ENCODE measurements at regions not wholly inside any gene's neighbourhood (a gene's known extent, or its start where the extent isn't known, plus 50 kb on each side); places are given as distances from the start of the nearest gene placed in this dataset.
"Not testable (repeated sequence)": the region's sequence is repeated elsewhere in the genome, so short reads cannot be mapped to it uniquely, and the experiment has no call there.

- no peak overlapping the region for H3K4me3 ChIP-seq (ENCODE audit: low read depth in 1 of 2, low read length in 2 of 2)
- H3K27ac ChIP-seq (ENCODE audit: low read depth in 2 of 2, low read length in 1 of 2): no peak overlapping the region
- H3K9me3 ChIP-seq (ENCODE audit: control insufficient read depth in 2 of 2, insufficient read depth in 1 of 2, low read depth in 1 of 2, low read length in 1 of 2): no peaks in the 10 kb centered on the region
- no peaks in the 10 kb centered on the region for H3K36me3 ChIP-seq (ENCODE audit: control insufficient read depth in 2 of 2, insufficient read depth in 2 of 2, low read length in 1 of 2)
- H3K27me3 ChIP-seq (ENCODE audit: control insufficient read depth in 1 of 2, insufficient read depth in 2 of 2, low read length in 2 of 2): no peaks in the 10 kb centered on the region
- no peaks in the 10 kb centered on the region for H3K4me1 ChIP-seq (ENCODE audit: control insufficient read depth in 2 of 2, insufficient read depth in 2 of 2, low read length in 1 of 2)
Observed at GRCh38 chr5:9775339-9775738, 145.2 kb upstream of the TAS2R1 start.

GRCh38 chr5:9774472-9775079 is 144.4 kb upstream of the TAS2R1 start:
- Histone ChIP-seq H3K4me3 (ENCODE audit: low read depth in 1 of 2, low read length in 2 of 2) (no peak overlapping the region), H3K9me3 (ENCODE audit: control insufficient read depth in 2 of 2, insufficient read depth in 1 of 2, low read depth in 1 of 2, low read length in 1 of 2) (no peaks in the 10 kb centered on the region), H3K4me1 (ENCODE audit: control insufficient read depth in 2 of 2, insufficient read depth in 2 of 2, low read length in 1 of 2) (no peaks in the 10 kb centered on the region), H3K27ac (ENCODE audit: low read depth in 2 of 2, low read length in 1 of 2) (no peak overlapping the region), H3K36me3 (ENCODE audit: control insufficient read depth in 2 of 2, insufficient read depth in 2 of 2, low read length in 1 of 2) (no peaks in the 10 kb centered on the region), H3K27me3 (ENCODE audit: control insufficient read depth in 1 of 2, insufficient read depth in 2 of 2, low read length in 2 of 2) (no peaks in the 10 kb centered on the region)
- 60 to 62% methylated on average over 3 of the region's 3 CpGs for WGBS, 2 donors

GRCh38 chr5:9771079-9771478 is 140.9 kb upstream of the TAS2R1 start:
- WGBS, 2 donors: 45 to 48% methylated on average over 1 of the region's 1 CpG
- Histone ChIP-seq H3K9me3 (ENCODE audit: control insufficient read depth in 2 of 2, insufficient read depth in 1 of 2, low read depth in 1 of 2, low read length in 1 of 2) (no peaks in the 10 kb centered on the region), H3K4me1 (ENCODE audit: control insufficient read depth in 2 of 2, insufficient read depth in 2 of 2, low read length in 1 of 2) (no peaks in the 10 kb centered on the region), H3K27ac (ENCODE audit: low read depth in 2 of 2, low read length in 1 of 2) (no peak overlapping the region), H3K27me3 (ENCODE audit: control insufficient read depth in 1 of 2, insufficient read depth in 2 of 2, low read length in 2 of 2) (no peaks in the 10 kb centered on the region), H3K4me3 (ENCODE audit: low read depth in 1 of 2, low read length in 2 of 2) (no peak overlapping the region), H3K36me3 (ENCODE audit: control insufficient read depth in 2 of 2, insufficient read depth in 2 of 2, low read length in 1 of 2) (no peaks in the 10 kb centered on the region)

GRCh38 chr5:9766581-9766980 is 136.4 kb upstream of the TAS2R1 start:
- Histone ChIP-seq H3K4me3 (ENCODE audit: low read depth in 1 of 2, low read length in 2 of 2) (no peak overlapping the region), H3K4me1 (ENCODE audit: control insufficient read depth in 2 of 2, insufficient read depth in 2 of 2, low read length in 1 of 2) (no peaks in the 10 kb centered on the region), H3K27ac (ENCODE audit: low read depth in 2 of 2, low read length in 1 of 2) (peak overlapping the region in 1 of 2 donors; percentile 11), H3K9me3 (ENCODE audit: control insufficient read depth in 2 of 2, insufficient read depth in 1 of 2, low read depth in 1 of 2, low read length in 1 of 2) (no peaks in the 10 kb centered on the region), H3K27me3 (ENCODE audit: control insufficient read depth in 1 of 2, insufficient read depth in 2 of 2, low read length in 2 of 2) (no peaks in the 10 kb centered on the region), H3K36me3 (ENCODE audit: control insufficient read depth in 2 of 2, insufficient read depth in 2 of 2, low read length in 1 of 2) (no peaks in the 10 kb centered on the region)
- WGBS, 2 donors: 87 to 92% methylated on average over 3 of the region's 3 CpGs

- no peaks in the 10 kb centered on the region for H3K36me3 ChIP-seq (ENCODE audit: control insufficient read depth in 2 of 2, insufficient read depth in 2 of 2, low read length in 1 of 2)
- no peaks in the 10 kb centered on the region for H3K27me3 ChIP-seq (ENCODE audit: control insufficient read depth in 1 of 2, insufficient read depth in 2 of 2, low read length in 2 of 2)
- no peak overlapping the region for H3K27ac ChIP-seq (ENCODE audit: low read depth in 2 of 2, low read length in 1 of 2)
- H3K9me3 ChIP-seq (ENCODE audit: control insufficient read depth in 2 of 2, insufficient read depth in 1 of 2, low read depth in 1 of 2, low read length in 1 of 2): no peaks in the 10 kb centered on the region
- 48 to 53% methylated on average over 4 of the region's 4 CpGs for WGBS, 2 donors
- no peak overlapping the region for H3K4me3 ChIP-seq (ENCODE audit: low read depth in 1 of 2, low read length in 2 of 2)
- no peaks in the 10 kb centered on the region for H3K4me1 ChIP-seq (ENCODE audit: control insufficient read depth in 2 of 2, insufficient read depth in 2 of 2, low read length in 1 of 2)
Observed at GRCh38 chr5:9765419-9766140, 135.4 kb upstream of the TAS2R1 start.

- no peaks in the 10 kb centered on the region for H3K4me1 ChIP-seq (ENCODE audit: control insufficient read depth in 2 of 2, insufficient read depth in 2 of 2, low read length in 1 of 2)
- H3K27me3 ChIP-seq (ENCODE audit: control insufficient read depth in 1 of 2, insufficient read depth in 2 of 2, low read length in 2 of 2): no peaks in the 10 kb centered on the region
- no peak overlapping the region for H3K4me3 ChIP-seq (ENCODE audit: low read depth in 1 of 2, low read length in 2 of 2)
- H3K36me3 ChIP-seq (ENCODE audit: control insufficient read depth in 2 of 2, insufficient read depth in 2 of 2, low read length in 1 of 2): no peaks in the 10 kb centered on the region
- WGBS, 2 donors: 54 to 61% methylated on average over 4 of the region's 4 CpGs
- H3K27ac ChIP-seq (ENCODE audit: low read depth in 2 of 2, low read length in 1 of 2): no peak overlapping the region
- no peaks in the 10 kb centered on the region for H3K9me3 ChIP-seq (ENCODE audit: control insufficient read depth in 2 of 2, insufficient read depth in 1 of 2, low read depth in 1 of 2, low read length in 1 of 2)
Observed at GRCh38 chr5:9761706-9762105, 131.6 kb upstream of the TAS2R1 start.

GRCh38 chr5:9752670-9753069 is 122.5 kb upstream of the TAS2R1 start:
- not testable (repeated sequence) for H3K4me1 ChIP-seq (ENCODE audit: control insufficient read depth in 2 of 2, insufficient read depth in 2 of 2, low read length in 1 of 2); H3K27ac ChIP-seq (ENCODE audit: low read depth in 2 of 2, low read length in 1 of 2); H3K4me3 ChIP-seq (ENCODE audit: low read depth in 1 of 2, low read length in 2 of 2); H3K9me3 ChIP-seq (ENCODE audit: control insufficient read depth in 2 of 2, insufficient read depth in 1 of 2, low read depth in 1 of 2, low read length in 1 of 2); H3K27me3 ChIP-seq (ENCODE audit: control insufficient read depth in 1 of 2, insufficient read depth in 2 of 2, low read length in 2 of 2); H3K36me3 ChIP-seq (ENCODE audit: control insufficient read depth in 2 of 2, insufficient read depth in 2 of 2, low read length in 1 of 2)
- WGBS, 2 donors: 84 to 94% methylated on average over 3 of the region's 5 CpGs

GRCh38 chr5:9743507-9743906 is 113.4 kb upstream of the TAS2R1 start:
- H3K27ac ChIP-seq (ENCODE audit: low read depth in 2 of 2, low read length in 1 of 2): no peak overlapping the region
- H3K36me3 ChIP-seq (ENCODE audit: control insufficient read depth in 2 of 2, insufficient read depth in 2 of 2, low read length in 1 of 2): no peaks in the 10 kb centered on the region
- H3K4me3 ChIP-seq (ENCODE audit: low read depth in 1 of 2, low read length in 2 of 2): no peak overlapping the region
- no peaks in the 10 kb centered on the region for H3K27me3 ChIP-seq (ENCODE audit: control insufficient read depth in 1 of 2, insufficient read depth in 2 of 2, low read length in 2 of 2)
- H3K9me3 ChIP-seq (ENCODE audit: control insufficient read depth in 2 of 2, insufficient read depth in 1 of 2, low read depth in 1 of 2, low read length in 1 of 2): no peaks in the 10 kb centered on the region
- WGBS, 2 donors: 80 to 89% methylated on average over 3 of the region's 3 CpGs
- H3K4me1 ChIP-seq (ENCODE audit: control insufficient read depth in 2 of 2, insufficient read depth in 2 of 2, low read length in 1 of 2): no peaks in the 10 kb centered on the region

- Histone ChIP-seq H3K4me3 (ENCODE audit: low read depth in 1 of 2, low read length in 2 of 2) (no peak overlapping the region), H3K36me3 (ENCODE audit: control insufficient read depth in 2 of 2, insufficient read depth in 2 of 2, low read length in 1 of 2) (no peaks in the 10 kb centered on the region), H3K27me3 (ENCODE audit: control insufficient read depth in 1 of 2, insufficient read depth in 2 of 2, low read length in 2 of 2) (no peaks in the 10 kb centered on the region), H3K9me3 (ENCODE audit: control insufficient read depth in 2 of 2, insufficient read depth in 1 of 2, low read depth in 1 of 2, low read length in 1 of 2) (no peaks in the 10 kb centered on the region), H3K4me1 (ENCODE audit: control insufficient read depth in 2 of 2, insufficient read depth in 2 of 2, low read length in 1 of 2) (no peaks in the 10 kb centered on the region), H3K27ac (ENCODE audit: low read depth in 2 of 2, low read length in 1 of 2) (no peak overlapping the region)
- 88 to 89% methylated on average over 1 of the region's 1 CpG for WGBS, 2 donors
Observed at GRCh38 chr5:9742848-9743247, 112.7 kb upstream of the TAS2R1 start.

- Histone ChIP-seq H3K27ac (ENCODE audit: low read depth in 2 of 2, low read length in 1 of 2) (no peak overlapping the region), H3K36me3 (ENCODE audit: control insufficient read depth in 2 of 2, insufficient read depth in 2 of 2, low read length in 1 of 2) (no peaks in the 10 kb centered on the region), H3K27me3 (ENCODE audit: control insufficient read depth in 1 of 2, insufficient read depth in 2 of 2, low read length in 2 of 2) (no peaks in the 10 kb centered on the region), H3K4me1 (ENCODE audit: control insufficient read depth in 2 of 2, insufficient read depth in 2 of 2, low read length in 1 of 2) (no peaks in the 10 kb centered on the region), H3K4me3 (ENCODE audit: low read depth in 1 of 2, low read length in 2 of 2) (no peak overlapping the region), H3K9me3 (ENCODE audit: control insufficient read depth in 2 of 2, insufficient read depth in 1 of 2, low read depth in 1 of 2, low read length in 1 of 2) (no peaks in the 10 kb centered on the region)
- WGBS, 2 donors: 56 to 77% methylated on average over 3 of the region's 3 CpGs
Observed at GRCh38 chr5:9739135-9739534, 109.0 kb upstream of the TAS2R1 start.

Measured in esophagus (tissue), 2 donors.